ENCODE measurements at regions not wholly inside any gene's neighbourhood (a gene's known extent, or its start where the extent isn't known, plus 50 kb on each side); places are given as distances from the start of the nearest gene placed in this dataset.

DNA sequence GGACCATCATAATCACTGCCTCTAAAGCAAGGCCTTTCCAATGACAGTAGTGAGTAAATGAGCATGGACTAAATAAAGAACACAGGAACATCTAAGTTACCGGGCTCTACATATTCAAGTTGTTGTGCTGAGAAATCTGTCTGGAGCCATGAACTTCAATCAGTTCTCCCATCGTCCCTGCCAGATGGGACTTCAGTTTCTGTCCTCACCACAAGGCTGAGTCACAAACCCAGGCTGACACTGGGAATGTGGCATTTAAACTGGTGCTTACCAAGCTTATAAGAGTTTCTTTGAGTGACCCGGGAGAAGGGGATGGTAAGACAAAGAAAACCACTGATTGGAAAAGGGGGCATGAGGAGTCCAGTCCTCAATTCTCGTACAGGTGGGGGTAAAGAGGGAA lies 497.0 kb downstream of the MAFB start:
- no peak overlapping the region for H3K9ac ChIP-seq (replicated peaks; ENCODE audit: extremely low read depth, insufficient read depth, low read length)
- CTCF ChIA-PET: no interaction called here
- no peaks in the 10 kb centered on the region for H3K9me1 ChIP-seq (replicated peaks; ENCODE audit: control insufficient read depth, extremely low read depth, insufficient read depth, low read length)
- POLR2A ChIA-PET: no interaction called here
- FAIRE-seq: no peak
- no peak overlapping the region for H2AFZ ChIP-seq (ENCODE audit: low read depth, low read length)
- H3K27me3 ChIP-seq (ENCODE audit: control insufficient read depth in 2 of 2, insufficient read depth in 2 of 2, low read length in 2 of 2): no peaks in the 10 kb centered on the region
- TF ChIP-seq, protein P1, sequence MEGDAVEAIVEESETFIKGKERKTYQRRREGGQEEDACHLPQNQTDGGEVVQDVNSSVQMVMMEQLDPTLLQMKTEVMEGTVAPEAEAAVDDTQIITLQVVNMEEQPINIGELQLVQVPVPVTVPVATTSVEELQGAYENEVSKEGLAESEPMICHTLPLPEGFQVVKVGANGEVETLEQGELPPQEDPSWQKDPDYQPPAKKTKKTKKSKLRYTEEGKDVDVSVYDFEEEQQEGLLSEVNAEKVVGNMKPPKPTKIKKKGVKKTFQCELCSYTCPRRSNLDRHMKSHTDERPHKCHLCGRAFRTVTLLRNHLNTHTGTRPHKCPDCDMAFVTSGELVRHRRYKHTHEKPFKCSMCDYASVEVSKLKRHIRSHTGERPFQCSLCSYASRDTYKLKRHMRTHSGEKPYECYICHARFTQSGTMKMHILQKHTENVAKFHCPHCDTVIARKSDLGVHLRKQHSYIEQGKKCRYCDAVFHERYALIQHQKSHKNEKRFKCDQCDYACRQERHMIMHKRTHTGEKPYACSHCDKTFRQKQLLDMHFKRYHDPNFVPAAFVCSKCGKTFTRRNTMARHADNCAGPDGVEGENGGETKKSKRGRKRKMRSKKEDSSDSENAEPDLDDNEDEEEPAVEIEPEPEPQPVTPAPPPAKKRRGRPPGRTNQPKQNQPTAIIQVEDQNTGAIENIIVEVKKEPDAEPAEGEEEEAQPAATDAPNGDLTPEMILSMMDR (IDR thresholded peaks at IDR 0.05; ENCODE audit: extremely low read depth in 1 of 2, insufficient read depth in 1 of 2, low read depth in 1 of 2, low read length in 2 of 2): no peak
- no peak for TF ChIP-seq POLR2A (IDR thresholded peaks at IDR 0.05; ENCODE audit: low read depth, low read length)
- TF ChIP-seq GATA2 (IDR thresholded peaks at IDR 0.05; ENCODE audit: insufficient read depth, insufficient read length, low read depth, low read length): no peak
- no peak for TF ChIP-seq MYC (IDR thresholded peaks at IDR 0.05; ENCODE audit: low read depth, low read length)
- no peak for TF ChIP-seq EZH2 (IDR thresholded peaks at IDR 0.05; ENCODE audit: borderline replicate concordance, low read depth, low read length, severe bottlenecking)
- TF ChIP-seq, protein P2, sequence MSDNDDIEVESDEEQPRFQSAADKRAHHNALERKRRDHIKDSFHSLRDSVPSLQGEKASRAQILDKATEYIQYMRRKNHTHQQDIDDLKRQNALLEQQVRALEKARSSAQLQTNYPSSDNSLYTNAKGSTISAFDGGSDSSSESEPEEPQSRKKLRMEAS (IDR thresholded peaks at IDR 0.05; ENCODE audit: insufficient read depth, insufficient read length): no peak
- no peak for TF ChIP-seq POLR2AphosphoS5 (IDR thresholded peaks at IDR 0.05; ENCODE audit: insufficient read depth, low read depth, low read length)
- TF ChIP-seq FOS (IDR thresholded peaks at IDR 0.05; ENCODE audit: borderline replicate concordance, insufficient read depth, low read length): no peak
- TF ChIP-seq JUN (IDR thresholded peaks at IDR 0.05; ENCODE audit: borderline replicate concordance, insufficient read depth, insufficient read length, low read depth): no peak
- DNase-seq (ENCODE audit: low read depth, low spot score): no peak
- no peak overlapping the region for H3K27ac ChIP-seq (ENCODE audit: insufficient read depth, low read depth, low read length)
- no TSS peak for BruUV-seq (replicated peaks)
- H3K4me2 ChIP-seq (ENCODE audit: insufficient read depth, low read length): no peak overlapping the region
- no peaks in the 10 kb centered on the region for H3K79me2 ChIP-seq (ENCODE audit: control insufficient read depth, insufficient read depth, low read length)
- no peaks in the 10 kb centered on the region for H4K20me1 ChIP-seq (replicated peaks; ENCODE audit: control insufficient read depth, extremely low read depth, insufficient read depth, low read length)
- no peaks in the 10 kb centered on the region for H3K4me1 ChIP-seq (ENCODE audit: control insufficient read depth, extremely low read depth, insufficient read depth, low read length)
- no peaks in the 10 kb centered on the region for H3K9me3 ChIP-seq (replicated peaks; ENCODE audit: control insufficient read depth, insufficient read depth, low read length)
- dilution Hi-C loops (cut with MboI; ENCODE audit: extremely low pct_ligation_motif_present, low sequenced_read_pairs) (no loop called here), intact Hi-C loops (cut with micrococcal nuclease) (no loop called here)
- no peaks in the 10 kb centered on the region for H3K36me3 ChIP-seq (ENCODE audit: control insufficient read depth in 2 of 2, extremely low read depth in 1 of 2, insufficient read depth in 2 of 2, low read length in 2 of 2)
- H3K4me3 ChIP-seq (replicated peaks in 1 of 3; ENCODE audit: insufficient read depth in 1 of 3, low read depth in 1 of 3, low read length in 3 of 3): no peak overlapping the region
